ENCODE measurements at regions not wholly inside any gene's neighbourhood (a gene's known extent, or its start where the extent isn't known, plus 50 kb on each side); places are given as distances from the start of the nearest gene placed in this dataset.

DNA sequence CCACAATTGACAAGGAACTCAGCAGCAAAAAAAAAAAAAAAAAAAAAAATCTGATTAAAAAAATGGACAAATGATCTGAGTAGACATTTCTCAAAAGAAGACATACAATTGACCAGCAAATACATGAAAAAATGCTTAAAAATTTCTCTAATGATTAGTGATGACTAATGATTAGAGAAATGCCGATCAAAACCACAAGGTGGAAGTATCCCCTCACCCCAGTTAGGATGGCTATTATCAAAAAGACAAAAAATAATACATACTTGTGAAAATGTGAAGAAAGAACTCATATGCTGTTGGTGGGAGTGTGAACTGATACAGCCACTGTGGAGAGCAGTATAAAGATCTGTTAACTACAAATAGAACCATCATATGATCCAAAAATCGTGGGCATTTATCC, 245.3 kb downstream of the OSTF1 start:
- H3K4me2 ChIP-seq (replicated peaks; ENCODE audit: low read depth, low read length, poor library complexity, severe bottlenecking), result no peak overlapping the region
- H3K9me3 ChIP-seq (ENCODE audit: control extremely low read depth in 1 of 3, control insufficient read depth in 2 of 3, insufficient read depth in 1 of 3, low read length in 2 of 3), result no peaks in the 10 kb centered on the region
- no peaks in the 10 kb centered on the region for H3K79me2 ChIP-seq (ENCODE audit: control insufficient read depth, insufficient read depth, low read length)
- intact Hi-C loops (cut with micrococcal nuclease), result no loop called here
- no peak overlapping the region for H3K4me3 ChIP-seq (ENCODE audit: control extremely low read depth in 1 of 5, extremely low read depth in 1 of 5, insufficient read depth in 1 of 5, low read depth in 2 of 5, low read length in 4 of 5)
- POLR2A ChIA-PET, result no interaction called here
- no peak for ATAC-seq (ENCODE audit: low read depth)
- TF ChIP-seq, protein P1, sequence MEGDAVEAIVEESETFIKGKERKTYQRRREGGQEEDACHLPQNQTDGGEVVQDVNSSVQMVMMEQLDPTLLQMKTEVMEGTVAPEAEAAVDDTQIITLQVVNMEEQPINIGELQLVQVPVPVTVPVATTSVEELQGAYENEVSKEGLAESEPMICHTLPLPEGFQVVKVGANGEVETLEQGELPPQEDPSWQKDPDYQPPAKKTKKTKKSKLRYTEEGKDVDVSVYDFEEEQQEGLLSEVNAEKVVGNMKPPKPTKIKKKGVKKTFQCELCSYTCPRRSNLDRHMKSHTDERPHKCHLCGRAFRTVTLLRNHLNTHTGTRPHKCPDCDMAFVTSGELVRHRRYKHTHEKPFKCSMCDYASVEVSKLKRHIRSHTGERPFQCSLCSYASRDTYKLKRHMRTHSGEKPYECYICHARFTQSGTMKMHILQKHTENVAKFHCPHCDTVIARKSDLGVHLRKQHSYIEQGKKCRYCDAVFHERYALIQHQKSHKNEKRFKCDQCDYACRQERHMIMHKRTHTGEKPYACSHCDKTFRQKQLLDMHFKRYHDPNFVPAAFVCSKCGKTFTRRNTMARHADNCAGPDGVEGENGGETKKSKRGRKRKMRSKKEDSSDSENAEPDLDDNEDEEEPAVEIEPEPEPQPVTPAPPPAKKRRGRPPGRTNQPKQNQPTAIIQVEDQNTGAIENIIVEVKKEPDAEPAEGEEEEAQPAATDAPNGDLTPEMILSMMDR (IDR thresholded peaks at IDR 0.05), result no peak
- no peak for TF ChIP-seq EZH2 (IDR thresholded peaks at IDR 0.05; ENCODE audit: borderline replicate concordance, insufficient read depth, low read depth, low read length, poor library complexity, severe bottlenecking)
- H3K9ac ChIP-seq (ENCODE audit: low read length), result no peak overlapping the region
- no peaks in the 10 kb centered on the region for H3K4me1 ChIP-seq (ENCODE audit: control insufficient read depth in 2 of 2, insufficient read depth in 2 of 2, low read length in 2 of 2)
- CTCF ChIA-PET, result no interaction called here
- Mint-ChIP-seq H3K27ac (no peak overlapping the region), H3K4me3 (no peak overlapping the region), H3K4me1 (no peaks in the 10 kb centered on the region), H3K9me3 (ENCODE audit: insufficient read depth) (peaks cover 3% of the 10 kb centered on the region), H3K27me3 (no peaks in the 10 kb centered on the region)
- H3K36me3 ChIP-seq (replicated peaks in 1 of 2; ENCODE audit: control extremely low read depth in 1 of 2, control insufficient read depth in 1 of 2, extremely low read depth in 1 of 2, insufficient read depth in 2 of 2, low read length in 1 of 2), result no peaks in the 10 kb centered on the region
- no peak for DNase-seq
- H3K27me3 ChIP-seq (replicated peaks in 1 of 4; ENCODE audit: control extremely low read depth in 1 of 4, control insufficient read depth in 3 of 4, insufficient read depth in 4 of 4, low read length in 3 of 4), result no peaks in the 10 kb centered on the region
- no CpG with 5 or more reads among the region's 2 CpGs for WGBS (ENCODE audit: insufficient coverage)
- H2AFZ ChIP-seq (ENCODE audit: insufficient read depth, low read depth, low read length, poor library complexity, severe bottlenecking), result no peak overlapping the region
- H3K27ac ChIP-seq (ENCODE audit: low read length in 2 of 2), result no peak overlapping the region
- no peaks in the 10 kb centered on the region for H4K20me1 ChIP-seq (ENCODE audit: control insufficient read depth, insufficient read depth, low read length, poor library complexity, severe bottlenecking)

- Histone ChIP-seq H3K9me3 (ENCODE audit: control extremely low read depth in 1 of 3, control insufficient read depth in 2 of 3, insufficient read depth in 1 of 3, low read length in 2 of 3) (peaks cover 0 to 3% (median 2%) of the 10 kb centered on the region in 3 donors), H3K4me2 (replicated peaks; ENCODE audit: low read depth, low read length, poor library complexity, severe bottlenecking) (no peak overlapping the region), H3K79me2 (ENCODE audit: control insufficient read depth, insufficient read depth, low read length) (no peaks in the 10 kb centered on the region), H3K27ac (ENCODE audit: low read length in 2 of 2) (no peak overlapping the region), H4K20me1 (ENCODE audit: control insufficient read depth, insufficient read depth, low read length, poor library complexity, severe bottlenecking) (no peaks in the 10 kb centered on the region), H3K36me3 (replicated peaks in 1 of 2; ENCODE audit: control extremely low read depth in 1 of 2, control insufficient read depth in 1 of 2, extremely low read depth in 1 of 2, insufficient read depth in 2 of 2, low read length in 1 of 2) (no peaks in the 10 kb centered on the region), H2AFZ (ENCODE audit: insufficient read depth, low read depth, low read length, poor library complexity, severe bottlenecking) (no peak overlapping the region), H3K4me1 (ENCODE audit: control insufficient read depth in 2 of 2, insufficient read depth in 2 of 2, low read length in 2 of 2) (no peaks in the 10 kb centered on the region), H3K27me3 (replicated peaks in 1 of 4; ENCODE audit: control extremely low read depth in 1 of 4, control insufficient read depth in 3 of 4, insufficient read depth in 4 of 4, low read length in 3 of 4) (no peaks in the 10 kb centered on the region), H3K9ac (ENCODE audit: low read length) (no peak overlapping the region), H3K4me3 (ENCODE audit: control extremely low read depth in 1 of 5, extremely low read depth in 1 of 5, insufficient read depth in 1 of 5, low read depth in 2 of 5, low read length in 4 of 5) (no peak overlapping the region)
- ChIA-PET POLR2A (no interaction called here), CTCF (no interaction called here)
- WGBS (ENCODE audit: insufficient coverage), result 86% methylated on average over 1 of the region's 1 CpG
- intact Hi-C loops (cut with micrococcal nuclease), result no loop called here
- Mint-ChIP-seq H3K4me1 (no peaks in the 10 kb centered on the region), H3K27me3 (no peaks in the 10 kb centered on the region), H3K27ac (no peak overlapping the region), H3K9me3 (ENCODE audit: insufficient read depth) (peaks cover 7% of the 10 kb centered on the region), H3K4me3 (no peak overlapping the region)
- no peak for TF ChIP-seq EZH2 (IDR thresholded peaks at IDR 0.05; ENCODE audit: borderline replicate concordance, insufficient read depth, low read depth, low read length, poor library complexity, severe bottlenecking)
- TF ChIP-seq, protein P1 (IDR thresholded peaks at IDR 0.05), result no peak
- ATAC-seq (ENCODE audit: low read depth) (no peak), DNase-seq (no peak)
These were observed 270.5 kb downstream of the OSTF1 start for GRCh38 chr9:75358846-75359245.

Data from B cell (primary cell).